ENCODE measurements at regions not wholly inside any gene's neighbourhood (a gene's known extent, or its start where the extent isn't known, plus 50 kb on each side); places are given as distances from the start of the nearest gene placed in this dataset.

DNA sequence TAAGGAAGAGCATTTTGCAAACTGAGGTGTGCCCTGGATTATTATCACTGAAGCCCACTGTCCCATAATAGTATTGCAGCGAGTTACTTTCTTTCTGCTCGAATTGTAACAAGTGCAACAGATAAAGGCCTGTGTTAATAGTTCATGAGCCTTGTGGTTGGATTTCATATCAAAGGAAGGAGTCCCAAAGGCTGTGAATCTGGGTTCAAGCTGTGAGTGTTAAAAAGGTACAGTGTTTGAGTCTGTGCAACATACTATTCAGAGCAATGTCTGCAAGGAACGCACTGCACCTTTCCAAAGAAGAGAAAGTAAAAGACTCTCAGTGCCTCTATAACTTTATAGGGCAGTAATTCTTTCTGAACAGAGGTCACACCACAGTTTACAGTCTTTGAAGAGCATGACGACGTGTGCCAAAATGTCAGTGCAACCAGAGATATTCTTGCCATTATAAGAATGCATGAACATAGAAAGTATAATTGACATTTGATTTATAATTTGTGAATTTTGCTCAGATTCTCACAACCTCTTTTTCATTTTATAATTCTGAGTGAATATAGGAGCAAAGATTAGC, 79.1 kb downstream of the CDC7 start:
- Histone ChIP-seq H3K9me3 (ENCODE audit: control insufficient read depth, low read depth, low read length) (no peaks in the 10 kb centered on the region), H4K20me1 (ENCODE audit: control insufficient read depth, extremely low read depth, insufficient read depth, low read length) (no peaks in the 10 kb centered on the region), H3K36me3 (ENCODE audit: control insufficient read depth in 2 of 2, extremely low read depth in 1 of 2, insufficient read depth in 2 of 2, low read length in 2 of 2) (no peaks in the 10 kb centered on the region), H3K79me2 (ENCODE audit: control insufficient read depth, insufficient read depth, low read length) (no peaks in the 10 kb centered on the region), H3K4me2 (ENCODE audit: control insufficient read depth, extremely low read depth, insufficient read depth, low read depth, low read length) (no peak overlapping the region), H3K4me3 (ENCODE audit: control insufficient read depth in 2 of 3, extremely low read depth in 1 of 3, insufficient read depth in 2 of 3, low read depth in 1 of 3, low read length in 3 of 3) (no peak overlapping the region), H3K27me3 (ENCODE audit: control insufficient read depth, extremely low read depth, insufficient read depth, low read length) (no peaks in the 10 kb centered on the region), H3K9ac (ENCODE audit: control insufficient read depth, extremely low read depth, insufficient read depth, low read length) (no peak overlapping the region), H3K4me1 (ENCODE audit: control insufficient read depth, extremely low read depth, insufficient read depth, low read length) (peaks cover 13% of the 10 kb centered on the region), H2AFZ (ENCODE audit: control insufficient read depth, low read length) (no peak overlapping the region), H3K27ac (ENCODE audit: control insufficient read depth, insufficient read depth, low read length) (no peak overlapping the region), H3K9me1 (ENCODE audit: control insufficient read depth, extremely low read depth, insufficient read depth, low read length) (no peaks in the 10 kb centered on the region)
- TF ChIP-seq, protein P1, sequence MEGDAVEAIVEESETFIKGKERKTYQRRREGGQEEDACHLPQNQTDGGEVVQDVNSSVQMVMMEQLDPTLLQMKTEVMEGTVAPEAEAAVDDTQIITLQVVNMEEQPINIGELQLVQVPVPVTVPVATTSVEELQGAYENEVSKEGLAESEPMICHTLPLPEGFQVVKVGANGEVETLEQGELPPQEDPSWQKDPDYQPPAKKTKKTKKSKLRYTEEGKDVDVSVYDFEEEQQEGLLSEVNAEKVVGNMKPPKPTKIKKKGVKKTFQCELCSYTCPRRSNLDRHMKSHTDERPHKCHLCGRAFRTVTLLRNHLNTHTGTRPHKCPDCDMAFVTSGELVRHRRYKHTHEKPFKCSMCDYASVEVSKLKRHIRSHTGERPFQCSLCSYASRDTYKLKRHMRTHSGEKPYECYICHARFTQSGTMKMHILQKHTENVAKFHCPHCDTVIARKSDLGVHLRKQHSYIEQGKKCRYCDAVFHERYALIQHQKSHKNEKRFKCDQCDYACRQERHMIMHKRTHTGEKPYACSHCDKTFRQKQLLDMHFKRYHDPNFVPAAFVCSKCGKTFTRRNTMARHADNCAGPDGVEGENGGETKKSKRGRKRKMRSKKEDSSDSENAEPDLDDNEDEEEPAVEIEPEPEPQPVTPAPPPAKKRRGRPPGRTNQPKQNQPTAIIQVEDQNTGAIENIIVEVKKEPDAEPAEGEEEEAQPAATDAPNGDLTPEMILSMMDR (optimal IDR thresholded peaks at IDR 0.05 in 1 of 3, IDR thresholded peaks at IDR 0.05 in 1 of 3, conservative IDR thresholded peaks at IDR 0.05 in 1 of 3; ENCODE audit: extremely low read depth in 1 of 3, insufficient read depth in 2 of 3, low read length in 3 of 3) = no peak
- no peak for TF ChIP-seq EZH2 (IDR thresholded peaks at IDR 0.05; ENCODE audit: low read length)
- dilution Hi-C loops (cut with MboI; ENCODE audit: extremely low pct_ligation_motif_present, low sequenced_read_pairs) = no loop called here
- no peak for FAIRE-seq
- DNase-seq (ENCODE audit: low read depth, low spot score) = no peak

- dilution Hi-C loops (cut with MboI; ENCODE audit: extremely low pct_ligation_motif_present, low sequenced_read_pairs) = no loop called here
- Histone ChIP-seq H3K4me3 (ENCODE audit: control insufficient read depth in 2 of 3, extremely low read depth in 1 of 3, insufficient read depth in 2 of 3, low read depth in 1 of 3, low read length in 3 of 3) (no peak overlapping the region), H3K79me2 (ENCODE audit: control insufficient read depth, insufficient read depth, low read length) (no peaks in the 10 kb centered on the region), H3K27me3 (ENCODE audit: control insufficient read depth, extremely low read depth, insufficient read depth, low read length) (no peaks in the 10 kb centered on the region), H3K4me2 (ENCODE audit: control insufficient read depth, extremely low read depth, insufficient read depth, low read depth, low read length) (no peak overlapping the region), H3K9ac (ENCODE audit: control insufficient read depth, extremely low read depth, insufficient read depth, low read length) (no peak overlapping the region), H2AFZ (ENCODE audit: control insufficient read depth, low read length) (peak overlapping the region; percentile 4), H4K20me1 (ENCODE audit: control insufficient read depth, extremely low read depth, insufficient read depth, low read length) (no peaks in the 10 kb centered on the region), H3K9me3 (ENCODE audit: control insufficient read depth, low read depth, low read length) (no peaks in the 10 kb centered on the region), H3K4me1 (ENCODE audit: control insufficient read depth, extremely low read depth, insufficient read depth, low read length) (peaks cover 13% of the 10 kb centered on the region), H3K9me1 (ENCODE audit: control insufficient read depth, extremely low read depth, insufficient read depth, low read length) (no peaks in the 10 kb centered on the region), H3K36me3 (ENCODE audit: control insufficient read depth in 2 of 2, extremely low read depth in 1 of 2, insufficient read depth in 2 of 2, low read length in 2 of 2) (no peaks in the 10 kb centered on the region), H3K27ac (ENCODE audit: control insufficient read depth, insufficient read depth, low read length) (peak overlapping the region; percentile 33)
- DNase-seq (ENCODE audit: low read depth, low spot score) (peak; percentile 81), FAIRE-seq (peak; percentile 72)
- TF ChIP-seq, protein P1 (optimal IDR thresholded peaks at IDR 0.05 in 1 of 3, IDR thresholded peaks at IDR 0.05 in 1 of 3, conservative IDR thresholded peaks at IDR 0.05 in 1 of 3; ENCODE audit: extremely low read depth in 1 of 3, insufficient read depth in 2 of 3, low read length in 3 of 3) = no peak
- TF ChIP-seq EZH2 (IDR thresholded peaks at IDR 0.05; ENCODE audit: low read length) = no peak
Observed at GRCh38 chr1:91582431-91582921, 81.8 kb downstream of the CDC7 start.

Measured in keratinocyte (primary cell).